Non-pigmented ciliary epithelial cell (primary cell): ENCODE measurements at regions not wholly inside any gene's neighbourhood (a gene's known extent, or its start where the extent isn't known, plus 50 kb on each side); places are given as distances from the start of the nearest gene placed in this dataset.
"Not testable (repeated sequence)": the region's sequence is repeated elsewhere in the genome, so short reads cannot be mapped to it uniquely, and the experiment has no call there.

Experiments
- DNase-seq: peaks from one replicate; pipeline ENCODE4 v3.0.0-alpha.2; 2010; ENCODE audit warnings: low read depth

DNA sequence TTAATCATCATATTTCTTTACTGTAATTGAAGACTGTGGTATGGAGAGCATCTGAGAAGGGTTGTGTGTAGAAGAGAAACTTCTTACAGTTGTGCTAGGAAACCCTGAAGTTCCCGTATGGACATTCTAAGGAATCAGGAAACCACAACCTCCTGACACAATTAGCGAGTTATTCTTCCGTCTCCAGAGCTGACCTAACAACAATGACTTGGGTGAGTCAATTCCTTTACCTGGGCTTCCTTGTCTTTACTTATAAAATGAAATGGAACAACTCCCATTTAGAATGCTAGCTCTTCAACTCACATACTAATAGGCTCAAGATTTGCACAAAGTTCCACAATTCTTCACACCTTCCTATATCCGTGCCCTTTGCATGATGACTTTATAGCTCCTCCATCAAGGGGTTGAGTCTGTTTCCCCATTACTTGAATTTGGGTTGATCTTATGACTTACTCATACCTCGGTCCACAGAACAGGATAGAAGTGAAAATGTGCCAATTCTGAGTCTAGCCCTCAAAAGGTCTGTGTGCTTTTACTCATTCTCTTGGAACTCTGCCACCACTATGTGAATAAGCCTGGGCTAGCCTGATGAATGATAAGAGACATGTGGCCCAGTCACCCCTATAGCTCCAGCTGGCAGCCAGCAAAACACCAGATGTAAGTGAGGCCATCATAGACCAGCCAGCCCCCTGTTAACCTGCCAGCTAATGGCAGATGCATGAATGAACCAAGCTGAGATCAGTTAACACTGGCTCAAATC is 459.4 kb downstream of the ETNK1 start:
- DNase-seq, result peak; percentile 77

DNA sequence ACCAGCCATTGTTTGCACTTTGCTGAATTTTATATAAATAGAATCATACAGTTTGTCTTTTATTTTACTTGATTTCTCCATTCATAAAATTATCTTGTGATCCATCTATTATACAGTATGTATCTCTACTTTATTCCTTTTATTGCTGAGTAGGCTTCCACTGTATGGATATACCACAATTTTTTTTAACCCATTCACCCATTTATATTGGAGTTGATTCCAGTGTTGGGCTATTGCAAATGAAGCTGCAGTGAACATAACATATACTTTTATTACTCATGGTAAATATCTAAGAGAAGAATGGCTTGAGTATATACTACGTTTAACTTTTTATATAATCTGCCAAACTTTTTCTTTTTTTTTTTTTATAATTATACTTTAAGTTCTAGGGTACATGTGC is 463.6 kb downstream of the ETNK1 start:
- DNase-seq, result no peak

DNA sequence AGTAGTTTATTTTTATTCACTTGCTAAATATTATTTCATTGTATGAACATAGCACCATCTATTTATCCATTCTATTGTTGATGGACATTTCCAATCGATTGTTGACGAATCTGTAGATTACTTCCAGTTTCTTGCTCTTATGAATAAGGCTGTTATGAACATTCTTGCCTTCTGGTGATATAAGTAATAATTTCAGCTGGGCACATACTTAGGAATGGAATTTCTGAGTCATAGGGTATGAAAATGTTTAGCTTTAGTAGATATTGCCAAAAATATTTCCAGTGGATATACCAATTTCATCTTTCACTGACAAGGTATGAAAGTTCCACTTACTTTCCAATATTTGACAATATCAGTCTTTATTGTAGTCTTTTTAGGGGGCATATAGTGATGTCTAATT is 468.5 kb downstream of the ETNK1 start:
- DNase-seq, result no peak

DNA sequence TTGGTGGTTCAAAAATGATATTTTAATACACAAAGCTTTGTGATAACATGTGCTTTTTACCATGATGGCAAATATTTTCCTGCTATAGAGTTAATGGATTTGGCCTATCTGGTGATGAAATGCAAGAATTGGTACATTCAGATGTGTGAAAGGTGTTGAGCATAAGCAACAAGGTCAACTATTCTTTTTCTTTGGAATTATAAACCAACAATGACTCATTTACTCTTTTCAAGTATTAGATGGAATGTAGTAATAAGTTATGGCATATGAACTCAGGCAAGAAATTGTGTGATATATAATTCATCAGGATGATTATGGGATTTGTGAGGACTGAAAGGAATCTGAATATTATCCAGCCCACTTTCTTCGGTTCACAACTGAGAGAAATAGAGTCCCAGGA is 471.4 kb downstream of the ETNK1 start:
- no peak for DNase-seq

GRCh38 chr12:23098110-23098509 is 473.1 kb downstream of the ETNK1 start:
- DNase-seq, result no peak

GRCh38 chr12:23098517-23098916 is 473.5 kb downstream of the ETNK1 start:
- no peak for DNase-seq

DNA sequence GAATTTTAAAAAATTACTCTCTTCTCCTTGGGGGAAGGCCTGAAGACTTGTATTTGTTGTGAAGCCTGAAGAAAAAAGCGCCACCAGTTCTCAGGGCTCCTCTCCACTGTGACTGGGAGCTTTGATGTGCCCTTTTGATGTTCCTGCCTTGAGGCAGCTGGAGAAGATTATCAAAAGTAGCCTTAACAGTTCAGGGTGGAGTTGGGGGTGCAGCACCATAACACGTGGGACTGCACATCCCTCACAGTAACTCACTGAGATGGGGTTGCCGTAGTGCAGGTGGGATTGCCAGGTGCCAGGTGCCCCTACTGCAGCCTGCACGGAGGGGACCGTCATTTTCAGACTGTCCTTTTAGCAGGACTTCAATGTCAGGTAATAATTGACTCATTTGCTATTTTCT is 474.1 kb downstream of the ETNK1 start:
- DNase-seq, result no peak

DNA sequence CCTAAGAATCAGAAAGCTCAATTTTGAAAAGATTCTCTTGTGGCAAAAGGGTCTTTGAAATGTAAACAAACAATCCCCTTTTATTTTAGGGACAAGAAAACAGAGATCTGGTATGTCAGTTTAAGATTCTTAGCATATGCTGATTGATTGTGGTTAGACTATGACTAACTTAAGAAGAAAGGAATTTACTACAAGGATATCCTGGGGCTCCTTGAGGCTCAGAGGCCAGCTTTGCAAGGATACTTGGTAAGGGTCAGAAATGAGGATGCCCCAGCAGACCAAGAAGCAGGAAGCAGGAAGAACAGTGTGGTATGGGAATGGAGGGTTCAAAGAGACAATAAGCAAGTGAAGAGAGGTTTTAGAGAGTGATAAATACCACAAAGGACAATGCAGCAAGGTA is 474.6 kb downstream of the ETNK1 start:
- DNase-seq, result no peak

DNA sequence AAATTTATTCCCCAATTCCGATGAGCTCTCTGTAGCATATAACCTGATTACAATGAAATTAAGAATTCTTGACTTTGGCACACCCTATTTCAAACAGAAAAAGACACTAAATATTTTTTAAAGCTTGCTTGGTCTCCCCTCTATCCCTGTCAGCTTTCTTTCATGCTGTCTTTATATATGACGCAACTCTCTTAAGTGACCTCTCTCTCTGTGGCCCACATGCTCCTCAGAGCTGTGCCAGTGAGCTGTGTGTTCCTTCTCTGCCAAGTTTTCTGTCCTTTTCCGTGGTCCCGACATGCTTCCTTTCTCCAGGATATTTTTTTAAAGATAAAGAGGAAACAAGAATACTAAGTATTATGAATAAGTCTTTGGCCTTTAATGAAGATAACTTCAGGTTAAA is 484.0 kb downstream of the ETNK1 start:
- DNase-seq, result no peak

DNA sequence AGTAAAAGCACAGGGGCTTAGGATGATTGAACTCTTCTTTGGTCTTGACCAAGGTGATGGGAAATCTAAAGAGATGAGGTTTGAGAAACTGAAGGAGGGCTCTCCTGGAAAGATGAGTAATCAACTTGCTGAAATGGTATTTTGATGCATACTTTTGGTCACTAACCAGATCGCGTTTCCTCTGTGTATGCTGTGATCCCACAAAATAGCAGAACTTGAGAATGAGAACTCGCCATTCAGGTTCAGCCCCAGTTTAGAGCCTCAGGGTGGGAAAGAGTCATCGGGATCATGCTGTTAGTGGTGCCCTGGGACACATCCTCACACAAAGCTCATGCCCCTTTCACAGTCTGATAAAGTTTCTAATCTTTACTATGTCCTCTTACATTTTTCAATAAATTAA is 488.8 kb downstream of the ETNK1 start:
- no peak for DNase-seq

DNA sequence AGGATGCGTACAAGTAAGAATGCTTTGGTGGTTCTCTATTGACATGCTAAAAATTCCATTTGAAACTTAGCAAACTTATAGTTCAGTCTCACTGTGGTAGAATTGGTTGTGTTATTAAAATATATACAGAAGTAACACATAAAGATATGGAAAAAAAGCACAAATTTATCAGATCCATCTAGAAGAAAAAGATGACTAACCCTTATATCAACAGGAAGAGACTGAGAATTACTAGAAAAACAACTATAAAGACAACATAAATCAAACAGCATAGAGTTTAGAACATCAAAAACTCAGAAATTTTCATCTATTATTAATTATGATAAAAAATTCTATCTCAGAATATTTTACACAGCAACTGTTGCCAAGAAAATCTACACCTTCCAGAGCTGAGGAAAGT is 491.0 kb downstream of the ETNK1 start:
- no peak for DNase-seq

DNA sequence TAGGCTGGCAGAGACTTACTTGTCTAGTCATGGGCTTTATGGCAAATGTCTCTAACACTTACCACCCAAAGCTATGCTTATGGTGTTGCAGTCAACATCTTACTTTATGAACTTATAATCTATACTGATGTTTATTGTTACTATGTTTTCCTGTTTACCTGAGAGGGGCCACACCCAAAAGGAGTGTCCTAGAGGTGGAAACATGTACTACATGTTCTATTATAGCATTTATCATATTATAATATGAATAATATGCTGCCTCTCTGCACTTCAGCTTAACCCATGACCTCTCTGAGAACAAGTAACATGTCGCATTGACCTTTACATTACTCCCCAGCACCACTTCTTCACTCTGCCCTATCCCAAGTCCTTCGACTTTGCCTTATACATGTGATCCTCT is 501.8 kb downstream of the ETNK1 start:
- no peak for DNase-seq

GRCh38 chr12:23127701-23128100 is 502.7 kb downstream of the ETNK1 start:
- DNase-seq, result no peak

GRCh38 chr12:23128462-23128861 is 503.5 kb downstream of the ETNK1 start:
- DNase-seq, result no peak

- no peak for DNase-seq
Measured at GRCh38 chr12:23132357-23132756, 507.4 kb downstream of the ETNK1 start.

- no peak for DNase-seq
Measured at GRCh38 chr12:23133471-23133870, 508.5 kb downstream of the ETNK1 start.

- no peak for DNase-seq
Measured at GRCh38 chr12:23139026-23139425, 514.1 kb downstream of the ETNK1 start.

GRCh38 chr12:23140710-23141109 is 515.7 kb downstream of the ETNK1 start:
- DNase-seq, result no peak

DNA sequence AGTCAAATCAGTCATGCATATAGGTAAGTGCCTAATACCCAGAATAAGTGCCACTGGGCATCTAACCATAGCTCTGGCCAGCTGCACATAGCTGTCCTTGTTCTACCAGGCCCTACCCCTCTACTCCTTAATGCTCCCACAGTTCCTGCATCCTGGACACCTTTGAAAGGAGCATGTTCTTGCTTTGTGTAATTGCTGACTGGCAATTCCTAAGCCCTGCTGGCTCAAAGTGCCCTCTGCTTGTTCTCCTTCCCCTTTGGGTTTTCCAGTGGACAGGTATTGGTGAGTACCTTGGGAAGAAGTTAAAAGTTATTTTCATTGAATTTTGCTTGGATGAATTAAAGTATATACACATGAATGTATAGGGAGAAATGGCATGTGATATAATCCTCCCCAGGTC is 516.4 kb downstream of the ETNK1 start:
- DNase-seq, result no peak

- not testable (repeated sequence) for DNase-seq
Measured at GRCh38 chr12:23146070-23146469, 521.1 kb downstream of the ETNK1 start.

GRCh38 chr12:23168459-23168858 is 543.5 kb downstream of the ETNK1 start:
- no peak for DNase-seq

- DNase-seq, result no peak
Measured at GRCh38 chr12:23169012-23169695, 544.2 kb downstream of the ETNK1 start.

DNA sequence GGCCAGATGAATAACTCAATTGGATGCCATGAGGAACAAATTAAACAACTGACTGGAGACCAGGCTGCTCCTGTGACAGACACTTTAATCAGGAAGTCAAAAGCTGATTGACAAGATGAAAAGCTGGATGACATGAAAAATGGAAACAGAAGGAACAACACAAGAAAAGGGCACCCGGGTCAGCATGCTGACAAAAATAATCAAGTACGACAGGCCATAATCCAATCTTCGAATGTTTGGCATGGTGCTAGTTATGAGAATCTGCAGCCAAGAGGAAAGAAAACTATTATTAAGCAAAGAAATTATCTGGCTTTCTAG is 544.7 kb downstream of the ETNK1 start:
- no peak for DNase-seq

DNA sequence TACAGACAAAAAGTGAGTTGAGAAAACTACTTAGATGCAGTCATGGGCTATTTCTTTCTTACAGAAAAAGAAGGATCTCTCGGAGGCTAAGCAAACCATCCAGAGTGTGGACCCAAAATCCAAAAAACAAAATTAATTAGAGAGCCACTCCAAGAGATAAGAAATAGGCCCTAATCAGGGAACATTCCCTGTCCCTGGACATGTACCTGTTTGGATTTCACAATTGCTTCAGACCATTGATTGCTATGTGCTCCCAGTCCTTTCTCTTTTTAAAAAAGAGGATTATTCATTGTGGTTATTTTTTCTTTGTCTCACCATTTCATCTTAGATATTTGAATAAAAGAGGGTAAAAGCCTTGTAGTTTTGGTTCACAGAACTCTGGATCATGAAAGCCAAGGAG is 549.9 kb downstream of the ETNK1 start:
- no peak for DNase-seq
